ENCODE measurements at regions not wholly inside any gene's neighbourhood (a gene's known extent, or its start where the extent isn't known, plus 50 kb on each side); places are given as distances from the start of the nearest gene placed in this dataset.

- no peak for TF ChIP-seq PHF8 (IDR thresholded peaks at IDR 0.05; ENCODE audit: borderline replicate concordance, low read depth)
- TF ChIP-seq, protein P1, sequence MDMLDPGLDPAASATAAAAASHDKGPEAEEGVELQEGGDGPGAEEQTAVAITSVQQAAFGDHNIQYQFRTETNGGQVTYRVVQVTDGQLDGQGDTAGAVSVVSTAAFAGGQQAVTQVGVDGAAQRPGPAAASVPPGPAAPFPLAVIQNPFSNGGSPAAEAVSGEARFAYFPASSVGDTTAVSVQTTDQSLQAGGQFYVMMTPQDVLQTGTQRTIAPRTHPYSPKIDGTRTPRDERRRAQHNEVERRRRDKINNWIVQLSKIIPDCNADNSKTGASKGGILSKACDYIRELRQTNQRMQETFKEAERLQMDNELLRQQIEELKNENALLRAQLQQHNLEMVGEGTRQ (IDR thresholded peaks at IDR 0.05), result no peak
- TF ChIP-seq, protein P2, sequence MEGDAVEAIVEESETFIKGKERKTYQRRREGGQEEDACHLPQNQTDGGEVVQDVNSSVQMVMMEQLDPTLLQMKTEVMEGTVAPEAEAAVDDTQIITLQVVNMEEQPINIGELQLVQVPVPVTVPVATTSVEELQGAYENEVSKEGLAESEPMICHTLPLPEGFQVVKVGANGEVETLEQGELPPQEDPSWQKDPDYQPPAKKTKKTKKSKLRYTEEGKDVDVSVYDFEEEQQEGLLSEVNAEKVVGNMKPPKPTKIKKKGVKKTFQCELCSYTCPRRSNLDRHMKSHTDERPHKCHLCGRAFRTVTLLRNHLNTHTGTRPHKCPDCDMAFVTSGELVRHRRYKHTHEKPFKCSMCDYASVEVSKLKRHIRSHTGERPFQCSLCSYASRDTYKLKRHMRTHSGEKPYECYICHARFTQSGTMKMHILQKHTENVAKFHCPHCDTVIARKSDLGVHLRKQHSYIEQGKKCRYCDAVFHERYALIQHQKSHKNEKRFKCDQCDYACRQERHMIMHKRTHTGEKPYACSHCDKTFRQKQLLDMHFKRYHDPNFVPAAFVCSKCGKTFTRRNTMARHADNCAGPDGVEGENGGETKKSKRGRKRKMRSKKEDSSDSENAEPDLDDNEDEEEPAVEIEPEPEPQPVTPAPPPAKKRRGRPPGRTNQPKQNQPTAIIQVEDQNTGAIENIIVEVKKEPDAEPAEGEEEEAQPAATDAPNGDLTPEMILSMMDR (IDR thresholded peaks at IDR 0.05), result no peak
- TF ChIP-seq POLR2A (IDR thresholded peaks at IDR 0.05; ENCODE audit: low read length), result no peak
- no peak for TF ChIP-seq KDM5A (IDR thresholded peaks at IDR 0.05)
- TF ChIP-seq CEBPB (IDR thresholded peaks at IDR 0.05), result no peak
These were observed 273.0 kb upstream of the ID2 start for GRCh38 chr2:8408560-8409460.
